Neuronal stem cell (in vitro differentiated cells): ENCODE measurements at regions not wholly inside any gene's neighbourhood (a gene's known extent, or its start where the extent isn't known, plus 50 kb on each side); places are given as distances from the start of the nearest gene placed in this dataset.

Experiments used
- DNase-seq: peaks from one replicate; pipeline ENCODE4 v3.0.0-alpha.2; 2013; ENCODE audit warnings: low spot score
- H2AFZ ChIP-seq: one replicate; pipeline ENCODE4 v1.6.1; 2013; ENCODE audit warnings: mild to moderate bottlenecking, low read length, inconsistent platforms
- H2AK5ac ChIP-seq: 2 replicates; pipeline ENCODE4 v1.6.1; 2013; ENCODE audit warnings: low read depth, mild to moderate bottlenecking, inconsistent platforms, low read length, moderate library complexity, mixed read lengths
- H2BK120ac ChIP-seq: 2 replicates; pipeline ENCODE4 v1.6.1; 2013; ENCODE audit warnings: low read depth, mild to moderate bottlenecking, inconsistent platforms, low read length, moderate library complexity, mixed read lengths
- H2BK12ac ChIP-seq: one replicate; pipeline ENCODE4 v1.6.1; 2013; ENCODE audit warnings: low read length, inconsistent platforms
- H2BK15ac ChIP-seq: 2 replicates; pipeline ENCODE4 v1.6.1; 2013; ENCODE audit warnings: mild to moderate bottlenecking, low read length, inconsistent platforms, mixed read lengths
- H2BK5ac ChIP-seq: one replicate; pipeline ENCODE4 v1.6.1; 2013; ENCODE audit warnings: inconsistent platforms, mild to moderate bottlenecking, low read length, moderate library complexity
- H3K14ac ChIP-seq: one replicate; pipeline ENCODE4 v1.6.1; 2013; ENCODE audit warnings: low read length, inconsistent platforms
- H3K18ac ChIP-seq: 2 replicates; pipeline ENCODE4 v1.6.1; 2013; ENCODE audit warnings: low read length, inconsistent platforms
- H3K23ac ChIP-seq: 2 replicates; pipeline ENCODE4 v1.6.1; 2013; ENCODE audit warnings: low read depth, mild to moderate bottlenecking, mixed read lengths, low read length, inconsistent platforms; ENCODE audit not compliant: poor library complexity
- H3K27ac ChIP-seq: replicated peaks from 3 replicates; pipeline ENCODE4 v1.5.1; 2013; ENCODE audit warnings: low read length, inconsistent platforms
- H3K27me3 ChIP-seq, 3 experiments: 2 replicates each; pipeline ENCODE4 v1.6.1; 2013; ENCODE audit warnings: low read length in 3 of 3, mild to moderate bottlenecking in 2 of 3, inconsistent platforms in 1 of 3, low read depth in 1 of 3, mixed read lengths in 1 of 3, moderate library complexity in 1 of 3; ENCODE audit not compliant: control insufficient read depth in 3 of 3, insufficient read depth in 3 of 3
- H3K36me3 ChIP-seq, 2 donors: replicated peaks in 1 of 2; 2 replicates each; pipeline ENCODE4 v1.6.1; 2013; ENCODE audit warnings: low read length in 2 of 2; ENCODE audit not compliant: control insufficient read depth in 2 of 2, insufficient read depth in 2 of 2
- H3K4ac ChIP-seq: 2 replicates; pipeline ENCODE4 v1.6.1; 2013; ENCODE audit warnings: inconsistent platforms, mild to moderate bottlenecking, low read length, moderate library complexity
- H3K4me1 ChIP-seq, 2 donors: 1 replicate in 1 of 2; 2 replicates in 1 of 2; pipeline ENCODE4 v1.6.1; 2013; ENCODE audit warnings: low read length in 2 of 2, low read depth in 1 of 2; ENCODE audit not compliant: control insufficient read depth in 2 of 2, insufficient read depth in 1 of 2
- H3K4me2 ChIP-seq: one replicate; pipeline ENCODE4 v1.6.1; 2013; ENCODE audit warnings: mild to moderate bottlenecking, low read length, inconsistent platforms; ENCODE audit not compliant: insufficient read depth, poor library complexity, severe bottlenecking
- H3K4me3 ChIP-seq, 2 donors: 2 replicates each; pipeline ENCODE4 v1.5.1; 2013; ENCODE audit warnings: low read length in 2 of 2, mild to moderate bottlenecking in 2 of 2, inconsistent platforms in 1 of 2, moderate library complexity in 1 of 2
- H3K79me1 ChIP-seq: one replicate; pipeline ENCODE4 v1.6.1; 2013; ENCODE audit warnings: low read depth, mild to moderate bottlenecking, inconsistent platforms, low read length, moderate library complexity
- H3K9ac ChIP-seq: one replicate; pipeline ENCODE4 v1.6.1; 2013; ENCODE audit warnings: mild to moderate bottlenecking, low read depth, low read length, inconsistent platforms; ENCODE audit not compliant: poor library complexity
- H3K9me3 ChIP-seq, 2 donors: replicated peaks in 1 of 2; 2 replicates each; pipeline versions ENCODE3 to v1.6.1; 2013; ENCODE audit warnings: low read length in 2 of 2, mild to moderate bottlenecking in 2 of 2, inconsistent platforms in 1 of 2, low read depth in 1 of 2, mixed read lengths in 1 of 2, moderate library complexity in 1 of 2; ENCODE audit not compliant: control insufficient read depth in 2 of 2, insufficient read depth in 1 of 2
- H4K8ac ChIP-seq: one replicate; pipeline ENCODE4 v1.6.1; 2013; ENCODE audit warnings: low read depth, mild to moderate bottlenecking, inconsistent platforms, low read length, moderate library complexity
- H4K91ac ChIP-seq: one replicate; pipeline ENCODE4 v1.6.1; 2013; ENCODE audit warnings: low read length, low read depth, mild to moderate bottlenecking, inconsistent platforms; ENCODE audit not compliant: poor library complexity
- WGBS, 2 donors: extraction: QIAGEN DNeasy Blood & Tissue Kit; methylation state at CpG; one replicate each; pipeline ENCODE4 v1.1.7; 2013; ENCODE audit warnings: missing lambda C conversion rate in 2 of 2, mixed read lengths in 1 of 2; ENCODE audit not compliant: insufficient read length in 2 of 2, insufficient replicate concordance in 1 of 2; ENCODE audit errors: extremely low coverage in 2 of 2; 5-methylcytosine and 5-hydroxymethylcytosine counted together

DNA sequence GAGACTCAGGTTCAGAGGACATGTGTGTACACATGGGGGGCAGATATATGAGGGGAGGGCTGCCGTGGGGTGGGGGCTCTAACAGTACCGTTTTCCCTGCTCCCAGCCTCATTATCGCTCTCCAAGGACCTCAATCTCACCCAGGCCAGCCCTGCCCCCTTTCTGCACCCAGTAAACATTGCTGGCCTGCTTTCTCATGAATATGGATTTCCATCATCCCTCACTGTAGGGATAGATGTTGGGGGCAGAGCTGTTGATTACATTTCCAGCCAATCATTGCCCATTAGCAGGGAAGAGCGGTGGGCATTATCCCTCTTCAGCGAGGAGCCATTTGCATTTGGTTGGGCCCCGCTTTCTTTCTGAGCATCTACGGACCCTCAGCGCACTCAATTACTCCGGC is 273.8 kb downstream of the RPS6KC1 start:
- H3K18ac ChIP-seq: no peak overlapping the region
- no peaks in the 10 kb centered on the region for H3K27me3 ChIP-seq
- no peak overlapping the region for H4K91ac ChIP-seq
- no peak overlapping the region for H2BK5ac ChIP-seq
- no peak overlapping the region for H3K14ac ChIP-seq
- no peak overlapping the region for H3K4me2 ChIP-seq
- H3K79me1 ChIP-seq: no peaks in the 10 kb centered on the region
- peaks cover 7 to 20% of the 10 kb centered on the region in 2 donors for H3K4me1 ChIP-seq
- no peak overlapping the region for H3K23ac ChIP-seq
- no peak overlapping the region for H2AFZ ChIP-seq
- H2AK5ac ChIP-seq: no peak overlapping the region
- no peak overlapping the region for H2BK12ac ChIP-seq
- DNase-seq: no peak
- no peak overlapping the region for H2BK120ac ChIP-seq
- no peak overlapping the region for H4K8ac ChIP-seq
- no CpG with 5 or more reads among the region's 9 CpGs for WGBS, 2 donors
- H3K36me3 ChIP-seq: no peaks in the 10 kb centered on the region
- no peak overlapping the region for H3K9ac ChIP-seq
- H3K9me3 ChIP-seq: no peaks in the 10 kb centered on the region
- H3K4ac ChIP-seq: no peak overlapping the region
- H3K27ac ChIP-seq: no peak overlapping the region
- H2BK15ac ChIP-seq: no peak overlapping the region
- no peak overlapping the region for H3K4me3 ChIP-seq

DNA sequence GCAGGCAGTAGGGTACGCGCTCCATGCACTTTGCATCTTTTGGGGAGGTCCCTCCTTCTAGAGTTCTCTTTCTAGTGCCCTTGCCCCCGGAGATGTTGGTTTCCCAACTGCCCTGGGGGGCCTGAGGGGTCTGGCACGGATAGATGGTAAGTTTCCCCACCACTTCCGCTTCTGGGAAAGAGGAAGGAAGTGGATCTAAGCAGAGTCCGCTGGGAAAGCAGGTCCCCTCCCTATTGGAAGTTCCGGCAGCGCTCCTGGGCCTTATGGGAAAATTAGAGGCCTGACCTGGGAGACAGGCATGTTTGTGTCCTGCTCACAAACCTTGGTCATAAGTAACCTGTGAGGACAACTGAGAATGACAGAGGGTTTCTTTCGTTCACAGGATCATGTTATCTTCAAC is 274.4 kb downstream of the RPS6KC1 start:
- Histone ChIP-seq H3K23ac (no peak overlapping the region), H3K4me2 (no peak overlapping the region), H3K27ac (no peak overlapping the region), H2BK5ac (no peak overlapping the region), H3K27me3 (no peaks in the 10 kb centered on the region), H3K4me1 (peaks cover 6 to 20% of the 10 kb centered on the region in 2 donors), H4K91ac (no peak overlapping the region), H3K14ac (no peak overlapping the region), H3K79me1 (no peaks in the 10 kb centered on the region), H3K9ac (no peak overlapping the region), H2AK5ac (no peak overlapping the region), H2AFZ (peak overlapping the region; percentile 50), H4K8ac (no peak overlapping the region), H2BK15ac (no peak overlapping the region), H2BK12ac (no peak overlapping the region), H3K36me3 (no peaks in the 10 kb centered on the region), H2BK120ac (no peak overlapping the region), H3K4ac (no peak overlapping the region), H3K18ac (no peak overlapping the region), H3K4me3 (no peak overlapping the region), H3K9me3 (no peaks in the 10 kb centered on the region)
- DNase-seq: no peak
- no CpG with 5 or more reads among the region's 9 CpGs for WGBS, 2 donors

DNA sequence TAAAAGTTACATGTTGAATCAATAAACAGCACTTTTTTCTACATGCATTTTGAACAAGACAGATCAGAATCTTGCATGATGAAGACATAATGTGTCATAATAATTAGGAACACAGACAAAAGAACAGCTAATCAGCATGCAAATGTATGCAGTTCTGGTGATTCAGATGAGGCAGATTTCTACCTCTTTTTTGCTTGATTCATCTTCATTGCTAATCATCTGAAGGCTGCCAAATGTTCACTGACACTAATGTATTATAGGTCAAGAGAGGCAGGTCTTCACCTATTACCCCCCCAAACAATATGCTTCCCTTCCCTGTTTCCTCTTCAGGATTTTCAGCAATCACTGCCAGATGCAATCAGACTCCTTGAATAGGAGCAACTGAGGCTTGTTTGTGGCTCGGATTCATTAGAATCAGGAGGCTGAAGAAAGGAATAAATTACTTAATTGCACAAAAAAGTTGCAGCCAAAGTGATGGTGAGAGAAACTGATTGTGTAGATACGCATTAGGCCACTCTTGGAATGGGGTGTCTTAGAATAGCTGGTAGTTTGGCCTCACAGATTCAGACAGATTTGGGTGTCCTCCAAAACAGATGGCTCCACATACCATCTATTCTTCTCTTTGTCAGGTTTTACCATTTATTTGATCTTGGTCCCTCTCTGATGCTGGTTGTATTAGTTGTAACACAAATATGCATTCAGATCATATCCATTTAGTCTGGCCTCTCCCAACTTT is 275.4 kb downstream of the RPS6KC1 start:
- Histone ChIP-seq H2AFZ (no peak overlapping the region), H3K4me2 (no peak overlapping the region), H3K14ac (no peak overlapping the region), H3K23ac (no peak overlapping the region), H3K27me3 (no peaks in the 10 kb centered on the region), H3K27ac (no peak overlapping the region), H3K18ac (no peak overlapping the region), H3K36me3 (no peaks in the 10 kb centered on the region), H3K9me3 (no peaks in the 10 kb centered on the region), H3K4ac (no peak overlapping the region), H2BK120ac (no peak overlapping the region), H4K91ac (no peak overlapping the region), H2BK15ac (no peak overlapping the region), H3K9ac (no peak overlapping the region), H2BK12ac (no peak overlapping the region), H2AK5ac (no peak overlapping the region), H3K79me1 (no peaks in the 10 kb centered on the region), H2BK5ac (no peak overlapping the region), H3K4me3 (no peak overlapping the region), H3K4me1 (peaks cover 3 to 20% of the 10 kb centered on the region in 2 donors), H4K8ac (no peak overlapping the region)
- no peak for DNase-seq
- WGBS, 2 donors: no CpG with 5 or more reads among the region's 2 CpGs

GRCh38 chr1:213327017-213327667 is 276.1 kb downstream of the RPS6KC1 start:
- no peak overlapping the region for H2BK12ac ChIP-seq
- H2AFZ ChIP-seq: peak overlapping the region; percentile 16
- H3K23ac ChIP-seq: no peak overlapping the region
- no peaks in the 10 kb centered on the region for H3K36me3 ChIP-seq
- H4K8ac ChIP-seq: no peak overlapping the region
- peak overlapping the region; percentile 46 for H3K18ac ChIP-seq
- no peak overlapping the region for H3K27ac ChIP-seq
- H3K14ac ChIP-seq: no peak overlapping the region
- H3K4ac ChIP-seq: no peak overlapping the region
- WGBS, 2 donors: no CpG with 5 or more reads among the region's 5 CpGs
- H3K9ac ChIP-seq: no peak overlapping the region
- H2BK5ac ChIP-seq: no peak overlapping the region
- H2BK15ac ChIP-seq: no peak overlapping the region
- H3K27me3 ChIP-seq: no peaks in the 10 kb centered on the region
- no peak for DNase-seq
- no peak overlapping the region for H3K4me3 ChIP-seq
- H2BK120ac ChIP-seq: no peak overlapping the region
- H4K91ac ChIP-seq: no peak overlapping the region
- H2AK5ac ChIP-seq: no peak overlapping the region
- H3K9me3 ChIP-seq: no peaks in the 10 kb centered on the region
- H3K79me1 ChIP-seq: no peaks in the 10 kb centered on the region
- no peak overlapping the region for H3K4me2 ChIP-seq
- peaks cover 3 to 23% of the 10 kb centered on the region in 2 donors for H3K4me1 ChIP-seq
